ENCODE measurements at regions not wholly inside any gene's neighbourhood (a gene's known extent, or its start where the extent isn't known, plus 50 kb on each side); places are given as distances from the start of the nearest gene placed in this dataset.

DNA sequence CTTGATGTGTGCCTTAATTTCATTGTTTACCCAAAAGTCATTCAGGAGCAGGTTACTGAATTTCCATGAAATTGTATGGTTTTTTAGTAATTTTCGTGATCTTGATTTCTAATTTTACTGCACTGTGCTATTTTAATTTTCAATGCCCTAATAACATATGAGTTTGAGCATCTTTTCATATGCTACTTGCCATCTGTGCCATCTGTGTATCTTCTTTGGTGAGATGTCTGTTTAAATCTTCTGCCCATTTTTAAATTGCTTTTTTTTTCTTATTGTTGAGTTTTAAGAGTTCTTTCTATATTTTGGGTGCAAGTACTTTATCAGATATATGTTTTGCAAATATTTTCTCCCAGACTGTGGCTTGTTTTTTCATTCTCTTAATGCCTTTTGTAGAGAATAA is 165.9 kb downstream of the ST6GAL2 start:
- no peaks in the 10 kb centered on the region for H3K27me3 ChIP-seq (ENCODE audit: control insufficient read depth in 2 of 2, insufficient read depth in 2 of 2, low read length in 2 of 2)
- Mint-ChIP-seq H3K4me1 (no peaks in the 10 kb centered on the region), H3K36me3 (peaks cover 0 to 3% (median 0%) of the 10 kb centered on the region in 5 donors), H3K9me3 (peaks cover 2 to 25% (median 6%) of the 10 kb centered on the region in 11 donors), H3K27ac (no peak overlapping the region), H3K27me3 (peaks cover 0 to 14% (median 10%) of the 10 kb centered on the region in 5 donors), H3K4me3 (no peak overlapping the region)
- intact Hi-C loops (cut with micrococcal nuclease): no loop called here
- H3K27ac ChIP-seq (ENCODE audit: low read depth, low read length): no peak overlapping the region
- ChIA-PET POLR2A (no interaction called here), CTCF (no interaction called here)
- no peaks in the 10 kb centered on the region for H3K36me3 ChIP-seq (ENCODE audit: control insufficient read depth in 2 of 3, insufficient read depth in 3 of 3, low read length in 3 of 3)
- no peak for ATAC-seq
- DNase-seq: no peak
- H3K9me3 ChIP-seq (ENCODE audit: control insufficient read depth in 2 of 3, low read length in 3 of 3): no peaks in the 10 kb centered on the region
- no peak overlapping the region for H3K4me3 ChIP-seq (ENCODE audit: low read length)
- no peaks in the 10 kb centered on the region for H3K4me1 ChIP-seq (ENCODE audit: control insufficient read depth in 2 of 2, insufficient read depth in 2 of 2, low read length in 2 of 2)

DNA sequence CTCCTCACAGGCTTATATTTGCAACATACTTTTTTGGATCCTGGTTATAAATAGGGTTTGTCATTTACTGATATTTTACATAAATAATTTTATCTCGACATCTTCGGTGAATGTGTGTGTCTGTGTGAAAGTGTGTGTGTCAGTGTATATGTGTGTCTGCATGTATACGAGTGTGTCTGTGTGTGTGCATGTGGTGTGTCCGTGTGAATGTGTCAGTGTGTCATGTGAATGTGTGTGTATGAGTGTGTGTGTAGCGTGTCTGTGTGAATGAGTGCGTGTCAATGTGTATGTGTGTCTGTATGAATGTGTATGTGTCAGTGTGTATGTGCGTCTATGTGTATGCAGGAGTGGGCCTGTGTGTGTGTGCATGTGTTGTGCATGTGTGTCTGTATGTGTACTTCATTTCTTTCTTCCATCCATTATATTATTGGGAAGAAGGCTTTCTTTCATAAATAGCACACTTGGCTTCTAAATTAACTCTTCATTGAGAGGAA is 161.6 kb downstream of the ST6GAL2 start:
- ATAC-seq (no peak), DNase-seq (no peak)
- Mint-ChIP-seq H3K27me3 (peaks cover 0 to 36% (median 26%) of the 10 kb centered on the region in 5 donors), H3K36me3 (peaks cover 0 to 3% (median 0%) of the 10 kb centered on the region in 5 donors), H3K27ac (no peak overlapping the region), H3K4me1 (no peaks in the 10 kb centered on the region), H3K9me3 (peaks cover 0 to 11% (median 2%) of the 10 kb centered on the region in 11 donors), H3K4me3 (no peak overlapping the region)
- Histone ChIP-seq H3K27ac (ENCODE audit: low read depth, low read length) (no peak overlapping the region), H3K4me1 (ENCODE audit: control insufficient read depth in 2 of 2, insufficient read depth in 2 of 2, low read length in 2 of 2) (no peaks in the 10 kb centered on the region), H3K36me3 (ENCODE audit: control insufficient read depth in 2 of 3, insufficient read depth in 3 of 3, low read length in 3 of 3) (no peaks in the 10 kb centered on the region), H3K27me3 (ENCODE audit: control insufficient read depth in 2 of 2, insufficient read depth in 2 of 2, low read length in 2 of 2) (no peaks in the 10 kb centered on the region), H3K9me3 (ENCODE audit: control insufficient read depth in 2 of 3, low read length in 3 of 3) (no peaks in the 10 kb centered on the region), H3K4me3 (ENCODE audit: low read length) (no peak overlapping the region)
- ChIA-PET CTCF (no interaction called here), POLR2A (no interaction called here)
- intact Hi-C loops (cut with micrococcal nuclease): no loop called here

DNA sequence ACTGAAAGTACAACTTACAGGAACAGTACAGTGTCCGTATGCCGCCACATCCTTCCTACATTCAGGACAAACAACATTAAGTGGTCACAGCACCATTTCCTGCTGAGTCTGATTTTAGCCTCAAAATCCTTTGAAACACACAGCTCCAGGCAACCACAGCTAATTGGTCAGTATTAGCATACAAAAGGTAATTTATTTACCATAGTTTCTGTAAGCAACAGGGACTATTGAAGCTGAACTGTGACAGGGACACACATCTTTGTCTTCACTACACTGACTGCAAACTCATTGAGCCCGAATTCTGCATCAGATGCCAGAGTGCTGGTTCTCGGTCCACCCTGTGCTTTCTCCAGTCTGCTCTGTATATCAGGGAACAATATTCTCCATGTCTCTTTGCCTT is 151.8 kb downstream of the ST6GAL2 start:
- Mint-ChIP-seq H3K4me3 (no peak overlapping the region), H3K4me1 (no peaks in the 10 kb centered on the region), H3K36me3 (no peaks in the 10 kb centered on the region), H3K27ac (no peak overlapping the region), H3K9me3 (peaks cover 0 to 10% (median 3%) of the 10 kb centered on the region in 11 donors), H3K27me3 (peaks cover 0 to 20% (median 0%) of the 10 kb centered on the region in 5 donors)
- Histone ChIP-seq H3K4me1 (ENCODE audit: control insufficient read depth in 2 of 2, insufficient read depth in 2 of 2, low read length in 2 of 2) (no peaks in the 10 kb centered on the region), H3K27me3 (ENCODE audit: control insufficient read depth in 2 of 2, insufficient read depth in 2 of 2, low read length in 2 of 2) (no peaks in the 10 kb centered on the region), H3K36me3 (ENCODE audit: control insufficient read depth in 2 of 3, insufficient read depth in 3 of 3, low read length in 3 of 3) (no peaks in the 10 kb centered on the region), H3K27ac (ENCODE audit: low read depth, low read length) (no peak overlapping the region), H3K4me3 (ENCODE audit: low read length) (no peak overlapping the region), H3K9me3 (ENCODE audit: control insufficient read depth in 2 of 3, low read length in 3 of 3) (no peaks in the 10 kb centered on the region)
- CTCF ChIA-PET: no interaction called here
- ATAC-seq: no peak
- intact Hi-C loops (cut with micrococcal nuclease): no loop called here
- no peak for DNase-seq
- POLR2A ChIA-PET: no interaction called here

- intact Hi-C loops (cut with micrococcal nuclease): no loop called here
- ATAC-seq (no peak), DNase-seq (no peak)
- Histone ChIP-seq H3K27ac (ENCODE audit: low read depth, low read length) (no peak overlapping the region), H3K4me1 (ENCODE audit: control insufficient read depth in 2 of 2, insufficient read depth in 2 of 2, low read length in 2 of 2) (no peaks in the 10 kb centered on the region), H3K9me3 (ENCODE audit: control insufficient read depth in 2 of 3, low read length in 3 of 3) (no peaks in the 10 kb centered on the region), H3K27me3 (ENCODE audit: control insufficient read depth in 2 of 2, insufficient read depth in 2 of 2, low read length in 2 of 2) (no peaks in the 10 kb centered on the region), H3K4me3 (ENCODE audit: low read length) (no peak overlapping the region), H3K36me3 (ENCODE audit: control insufficient read depth in 2 of 3, insufficient read depth in 3 of 3, low read length in 3 of 3) (no peaks in the 10 kb centered on the region)
- ChIA-PET CTCF (no interaction called here), POLR2A (no interaction called here)
- Mint-ChIP-seq H3K4me1 (no peaks in the 10 kb centered on the region), H3K27ac (no peak overlapping the region), H3K36me3 (no peaks in the 10 kb centered on the region), H3K4me3 (no peak overlapping the region), H3K9me3 (peaks cover 0 to 10% (median 3%) of the 10 kb centered on the region in 11 donors), H3K27me3 (peaks cover 0 to 6% (median 4%) of the 10 kb centered on the region in 5 donors)
Measured at GRCh38 chr2:106735807-106736206, 150.2 kb downstream of the ST6GAL2 start.

- Histone ChIP-seq H3K36me3 (ENCODE audit: control insufficient read depth in 2 of 3, insufficient read depth in 3 of 3, low read length in 3 of 3) (no peaks in the 10 kb centered on the region), H3K4me3 (ENCODE audit: low read length) (no peak overlapping the region), H3K27me3 (ENCODE audit: control insufficient read depth in 2 of 2, insufficient read depth in 2 of 2, low read length in 2 of 2) (no peaks in the 10 kb centered on the region), H3K9me3 (ENCODE audit: control insufficient read depth in 2 of 3, low read length in 3 of 3) (no peaks in the 10 kb centered on the region), H3K4me1 (ENCODE audit: control insufficient read depth in 2 of 2, insufficient read depth in 2 of 2, low read length in 2 of 2) (no peaks in the 10 kb centered on the region), H3K27ac (ENCODE audit: low read depth, low read length) (no peak overlapping the region)
- DNase-seq (no peak), ATAC-seq (no peak)
- Mint-ChIP-seq H3K9me3 (peaks cover 0 to 10% (median 3%) of the 10 kb centered on the region in 11 donors), H3K27ac (no peak overlapping the region), H3K4me1 (no peaks in the 10 kb centered on the region), H3K4me3 (no peak overlapping the region), H3K36me3 (no peaks in the 10 kb centered on the region), H3K27me3 (peaks cover 0 to 6% (median 4%) of the 10 kb centered on the region in 5 donors)
- intact Hi-C loops (cut with micrococcal nuclease): no loop called here
- ChIA-PET POLR2A (no interaction called here), CTCF (no interaction called here)
Measured at GRCh38 chr2:106736221-106736620, 149.7 kb downstream of the ST6GAL2 start.

DNA sequence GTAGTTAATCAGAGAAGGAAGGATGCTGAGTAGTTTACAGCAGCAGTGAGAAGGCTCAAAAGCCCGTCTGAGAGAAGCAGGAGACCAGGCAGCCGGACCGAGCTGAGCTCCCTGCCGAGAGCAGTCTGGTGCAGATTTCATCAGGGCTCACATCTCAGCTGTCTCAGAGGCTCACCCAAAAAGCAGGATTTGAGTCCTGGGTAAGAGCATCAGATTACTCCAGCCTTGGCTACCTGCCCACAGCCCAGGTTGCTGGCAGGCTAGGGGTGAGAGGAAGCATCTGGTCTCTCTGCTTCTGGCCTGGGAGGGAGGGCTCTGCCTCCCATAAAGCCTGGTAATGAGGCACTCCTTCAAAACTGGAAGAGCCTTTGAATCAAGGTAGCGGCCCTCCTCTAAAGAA is 140.5 kb downstream of the ST6GAL2 start:
- no peak for ATAC-seq
- no peaks in the 10 kb centered on the region for H3K9me3 ChIP-seq (ENCODE audit: control insufficient read depth in 2 of 3, low read length in 3 of 3)
- H3K36me3 ChIP-seq (ENCODE audit: control insufficient read depth in 2 of 3, insufficient read depth in 3 of 3, low read length in 3 of 3): no peaks in the 10 kb centered on the region
- no peaks in the 10 kb centered on the region for H3K27me3 ChIP-seq (ENCODE audit: control insufficient read depth in 2 of 2, insufficient read depth in 2 of 2, low read length in 2 of 2)
- no peak for DNase-seq
- no peaks in the 10 kb centered on the region for H3K4me1 ChIP-seq (ENCODE audit: control insufficient read depth in 2 of 2, insufficient read depth in 2 of 2, low read length in 2 of 2)
- ChIA-PET POLR2A (no interaction called here), CTCF (no interaction called here)
- Mint-ChIP-seq H3K4me1 (no peaks in the 10 kb centered on the region), H3K27me3 (peaks cover 0 to 32% (median 15%) of the 10 kb centered on the region in 5 donors), H3K27ac (no peak overlapping the region), H3K9me3 (peaks cover 0 to 5% (median 0%) of the 10 kb centered on the region in 11 donors), H3K4me3 (no peak overlapping the region), H3K36me3 (no peaks in the 10 kb centered on the region)
- intact Hi-C loops (cut with micrococcal nuclease): no loop called here
- H3K4me3 ChIP-seq (ENCODE audit: low read length): no peak overlapping the region
- H3K27ac ChIP-seq (ENCODE audit: low read depth, low read length): no peak overlapping the region

DNA sequence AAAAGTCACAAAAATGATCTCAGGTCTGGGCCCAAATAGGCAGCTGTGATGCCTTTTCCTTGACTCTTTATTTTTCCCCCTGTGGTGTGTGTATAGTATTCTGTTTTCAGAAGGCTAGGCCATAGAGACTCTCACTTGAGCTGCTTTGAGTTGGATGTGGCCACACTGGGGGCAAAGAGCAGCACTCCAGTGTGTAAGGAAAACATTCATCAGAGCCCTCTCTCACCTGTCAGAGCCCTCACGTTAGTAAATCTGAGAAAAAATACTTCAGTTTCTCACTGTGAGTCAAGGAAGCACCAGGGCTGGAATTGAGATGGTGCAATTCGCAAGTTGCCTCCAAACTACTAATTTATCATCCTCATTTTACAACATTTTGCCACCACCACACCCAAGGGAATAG is 136.1 kb downstream of the ST6GAL2 start:
- ChIA-PET CTCF (no interaction called here), POLR2A (no interaction called here)
- no peak for DNase-seq
- Mint-ChIP-seq H3K27me3 (peaks cover 0 to 24% (median 8%) of the 10 kb centered on the region in 5 donors), H3K4me1 (no peaks in the 10 kb centered on the region), H3K4me3 (no peak overlapping the region), H3K9me3 (peaks cover 0 to 12% (median 0%) of the 10 kb centered on the region in 11 donors), H3K27ac (no peak overlapping the region), H3K36me3 (no peaks in the 10 kb centered on the region)
- Histone ChIP-seq H3K27me3 (ENCODE audit: control insufficient read depth in 2 of 2, insufficient read depth in 2 of 2, low read length in 2 of 2) (no peaks in the 10 kb centered on the region), H3K27ac (ENCODE audit: low read depth, low read length) (no peak overlapping the region), H3K36me3 (ENCODE audit: control insufficient read depth in 2 of 3, insufficient read depth in 3 of 3, low read length in 3 of 3) (no peaks in the 10 kb centered on the region), H3K4me1 (ENCODE audit: control insufficient read depth in 2 of 2, insufficient read depth in 2 of 2, low read length in 2 of 2) (no peaks in the 10 kb centered on the region), H3K9me3 (ENCODE audit: control insufficient read depth in 2 of 3, low read length in 3 of 3) (no peaks in the 10 kb centered on the region), H3K4me3 (ENCODE audit: low read length) (no peak overlapping the region)
- ATAC-seq: no peak
- intact Hi-C loops (cut with micrococcal nuclease): no loop called here
